NCI-H226 (cell line): ENCODE measurements at regions not wholly inside any gene's neighbourhood (a gene's known extent, or its start where the extent isn't known, plus 50 kb on each side); places are given as distances from the start of the nearest gene placed in this dataset.
A peak's percentile ranks its signal among the peaks of the same experiment; 100 is the strongest.
"Not testable (repeated sequence)": the region's sequence is repeated elsewhere in the genome, so short reads cannot be mapped to it uniquely, and the experiment has no call there.

Experiments used
- DNase-seq: peaks from one replicate; pipeline ENCODE4 v3.0.0-alpha.2; 2015

DNA sequence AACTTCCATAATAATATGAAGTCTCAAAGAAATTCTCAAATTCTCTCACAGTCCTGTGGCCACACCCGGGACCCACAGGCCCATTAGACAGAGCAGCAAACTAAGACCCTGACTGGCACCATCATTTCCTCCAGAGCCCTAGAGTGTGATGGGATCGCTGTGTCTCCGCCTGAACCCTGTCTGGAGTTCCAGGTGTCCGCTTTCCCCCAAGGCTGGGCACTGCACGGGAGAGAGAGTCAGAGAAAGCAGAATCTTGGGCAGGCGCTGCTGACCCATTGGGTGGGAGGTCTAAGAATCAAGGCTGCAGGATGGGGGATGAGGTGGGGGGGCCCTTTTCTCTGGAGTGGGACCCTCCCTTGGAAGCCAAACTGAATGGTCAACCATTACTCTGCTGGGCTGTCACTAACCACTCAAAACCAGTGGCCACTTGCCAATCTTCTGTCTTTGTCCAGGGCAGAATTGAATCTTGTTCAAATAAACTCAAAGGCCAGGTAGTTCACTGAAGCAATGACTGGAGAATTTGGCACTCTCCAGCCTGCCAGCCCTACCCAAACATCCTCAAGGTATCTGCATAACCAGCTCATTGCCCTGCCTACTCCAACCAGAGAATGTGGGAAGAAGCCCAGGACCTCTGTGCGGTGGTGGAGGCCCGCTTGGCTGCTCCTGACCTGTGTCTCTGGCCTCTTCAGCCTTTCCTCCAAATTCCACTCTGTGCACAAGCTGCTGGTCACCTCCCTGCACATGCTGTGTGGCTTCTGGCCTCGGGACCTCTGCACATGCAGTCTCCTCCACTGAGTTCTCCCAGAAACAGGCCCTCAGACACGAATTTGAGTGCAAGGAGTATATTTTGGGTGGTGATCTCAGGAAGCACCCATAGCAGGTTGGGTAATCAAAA is 141.1 kb downstream of the CEBPB start:
- DNase-seq: peak; percentile 26

DNA sequence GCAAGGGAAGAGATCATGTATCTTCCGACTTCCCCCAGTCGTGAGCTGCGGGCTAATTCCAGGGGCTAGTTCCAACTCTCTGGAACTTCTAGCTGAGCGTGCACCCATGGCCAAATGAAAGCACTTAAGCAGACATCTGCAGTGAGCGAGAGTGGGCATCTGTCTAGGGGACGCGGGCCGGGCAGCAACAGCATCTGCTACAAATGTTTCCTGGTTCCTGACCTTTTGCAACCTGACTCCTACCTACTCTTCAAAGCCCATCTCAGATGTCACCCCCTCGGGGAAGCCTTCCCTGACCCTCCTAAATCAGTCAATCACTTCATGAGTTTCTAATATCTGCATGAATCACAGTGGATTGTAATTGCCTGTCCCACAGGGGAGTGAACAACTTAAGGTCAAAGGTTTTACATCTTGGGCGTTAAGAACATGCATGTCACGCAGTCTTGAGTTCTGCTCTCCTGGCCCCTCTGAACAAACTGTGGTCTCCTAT is 141.9 kb downstream of the CEBPB start:
- DNase-seq: no peak

DNA sequence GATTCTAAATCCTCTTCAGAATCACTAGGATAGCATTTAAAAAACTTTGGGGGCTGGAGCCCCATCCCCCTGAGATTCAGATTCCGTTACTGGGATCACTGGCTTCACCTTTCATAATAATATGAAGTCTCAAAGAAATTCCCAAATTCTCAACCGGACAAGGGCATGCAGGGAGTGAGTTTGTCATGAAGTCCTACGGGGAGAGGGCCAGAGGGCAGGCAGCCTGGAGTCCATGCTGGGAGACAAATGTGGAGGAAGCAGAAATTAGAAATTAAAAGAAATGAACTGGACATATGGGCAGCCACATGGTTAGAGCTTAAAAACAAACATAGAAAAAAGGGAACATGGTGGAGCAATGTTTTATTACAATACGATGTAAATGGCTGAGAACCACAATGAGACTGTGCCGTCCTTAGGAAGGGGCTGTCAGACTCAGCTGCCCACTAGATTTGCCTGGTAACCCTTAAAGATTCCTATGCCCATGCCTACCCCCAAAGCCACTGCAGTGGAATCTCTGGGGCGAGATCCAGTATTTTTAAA is 142.6 kb downstream of the CEBPB start:
- no peak for DNase-seq

DNA sequence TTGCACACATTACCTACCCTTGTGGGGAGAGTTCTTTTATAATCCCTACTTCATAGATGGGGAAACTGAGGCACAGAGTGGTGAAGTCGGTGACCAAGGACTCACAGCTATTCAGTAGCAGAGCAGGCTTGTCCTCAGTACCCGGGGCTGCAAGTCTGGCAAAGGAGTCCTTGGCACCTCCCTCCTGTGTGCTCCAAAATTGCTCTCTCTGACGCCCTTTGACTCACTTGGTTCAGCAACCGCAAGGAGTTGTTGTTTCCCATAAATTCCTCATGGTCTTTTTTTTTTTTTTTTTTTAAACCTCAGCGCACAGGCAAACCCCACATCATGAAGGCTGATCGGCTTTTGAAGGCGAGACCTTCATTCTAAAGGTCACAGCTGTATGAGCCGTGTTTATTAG is 143.2 kb downstream of the CEBPB start:
- no peak for DNase-seq

DNA sequence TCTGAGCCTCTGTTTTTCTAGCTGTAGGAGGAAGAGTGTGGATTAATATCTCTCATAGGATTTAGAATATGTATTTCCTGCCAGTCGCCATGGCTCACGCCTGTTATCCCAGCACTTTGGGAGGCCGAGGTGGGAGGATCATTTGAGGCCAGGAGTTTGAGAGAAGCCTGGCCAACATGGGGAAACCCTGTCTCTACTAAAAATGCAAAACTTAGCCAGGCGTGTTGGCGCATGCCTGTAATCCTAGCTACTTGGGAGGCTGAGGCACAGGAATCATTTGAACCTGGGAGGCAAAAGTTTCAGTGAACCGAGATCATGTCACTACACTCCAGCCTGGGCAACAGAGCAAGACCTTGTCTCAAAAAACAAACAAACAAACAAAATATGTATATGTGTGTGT is 143.9 kb downstream of the CEBPB start:
- DNase-seq: not testable (repeated sequence)

DNA sequence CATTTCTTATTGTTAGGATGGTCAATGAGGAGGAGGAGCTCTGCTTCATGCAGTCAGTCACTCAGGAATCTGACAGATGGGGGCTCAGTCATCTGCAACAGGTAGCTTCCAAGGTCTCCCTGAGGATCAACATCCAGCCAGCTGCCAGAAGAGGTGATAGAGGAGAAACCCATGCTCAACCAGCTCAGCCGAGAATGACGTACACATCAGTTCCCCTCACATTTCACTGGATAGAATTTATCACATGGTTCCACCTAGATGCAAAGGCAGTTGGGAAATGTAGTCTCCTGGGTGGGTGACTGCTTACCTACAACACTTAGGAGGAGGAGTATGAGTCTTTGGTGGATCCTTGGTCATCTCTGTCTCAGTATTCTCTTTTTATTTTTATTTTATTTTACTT is 144.5 kb downstream of the CEBPB start:
- peak; percentile 44 for DNase-seq

DNA sequence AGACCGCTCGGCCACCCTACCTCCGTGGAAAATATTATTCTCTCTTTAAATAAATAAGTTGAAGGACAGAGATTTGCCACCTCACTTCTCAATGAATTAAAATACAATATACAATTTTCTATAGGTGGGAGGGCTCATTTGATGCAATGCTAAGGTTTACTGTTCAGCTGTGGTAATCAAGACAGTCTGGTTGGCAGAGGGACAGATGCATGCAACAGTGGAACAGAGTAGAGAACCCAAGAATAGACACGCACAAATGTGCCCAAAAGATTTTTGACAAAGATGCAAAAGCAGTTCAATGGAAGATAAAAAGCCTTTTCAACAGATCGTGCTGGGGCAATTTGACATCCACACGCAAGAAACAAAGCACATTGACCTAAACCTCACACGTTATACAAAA is 145.2 kb downstream of the CEBPB start:
- no peak for DNase-seq

DNA sequence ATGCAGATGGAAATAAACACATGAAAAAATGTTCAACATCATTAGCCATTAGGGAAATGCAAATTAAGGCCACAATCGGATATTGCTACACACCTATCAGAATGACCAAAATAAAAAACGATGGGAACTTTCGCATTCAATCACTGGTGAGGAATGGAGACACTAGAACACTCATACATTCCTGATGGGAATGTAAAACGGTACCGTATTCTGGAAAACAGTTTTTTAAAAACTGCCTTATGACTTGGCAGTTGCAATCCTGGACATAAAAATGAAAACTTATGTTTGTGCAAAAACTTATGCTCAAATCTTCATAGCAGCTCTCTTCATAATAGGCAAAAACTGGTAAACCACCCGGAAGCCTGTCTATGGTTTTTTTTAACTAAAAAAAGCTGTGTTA is 146.0 kb downstream of the CEBPB start:
- DNase-seq: no peak

DNA sequence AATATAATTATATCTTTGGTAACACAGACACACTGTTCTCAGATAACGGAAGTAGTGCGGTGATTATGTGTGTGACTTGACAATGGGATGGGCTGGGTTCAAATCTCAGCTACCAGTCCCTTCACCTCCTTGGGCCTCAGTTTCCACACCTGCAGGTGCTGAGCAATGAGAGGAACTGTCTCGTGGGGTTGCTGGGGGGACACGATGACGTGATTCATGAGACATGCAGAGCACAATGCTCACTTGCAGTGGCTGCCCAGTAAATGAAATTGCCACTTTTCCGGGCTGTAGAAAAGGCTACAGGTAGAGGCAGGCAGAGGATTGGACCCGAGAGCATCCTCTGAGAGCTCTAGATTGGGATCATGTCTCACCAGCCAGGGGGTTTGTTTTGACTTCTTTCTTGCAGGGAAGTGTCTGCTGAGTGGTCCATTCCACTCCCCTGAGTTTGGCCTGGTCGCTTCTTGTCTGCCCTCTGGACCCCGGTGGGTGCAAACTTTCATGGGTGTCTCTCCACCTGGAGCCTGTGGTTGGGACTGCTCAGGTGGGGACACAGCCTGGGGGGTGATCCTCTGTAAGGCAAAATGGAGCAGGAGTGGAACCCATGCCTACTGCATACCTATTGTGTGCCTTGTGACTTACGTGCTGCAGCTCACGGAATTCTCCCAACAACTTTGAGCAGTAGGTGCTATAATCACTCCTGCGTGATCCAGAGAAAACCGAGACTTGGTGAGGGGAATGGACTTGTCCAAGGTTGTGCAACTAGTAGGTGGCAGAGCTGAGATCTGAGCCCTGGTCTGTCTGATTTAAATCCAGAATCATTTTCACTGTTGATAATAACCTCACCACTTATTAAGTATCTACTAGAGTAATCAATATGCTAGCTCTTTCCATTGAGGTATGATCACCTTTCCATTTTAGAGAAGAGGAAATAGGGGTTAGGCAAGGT is 147.2 kb downstream of the CEBPB start:
- no peak for DNase-seq

DNA sequence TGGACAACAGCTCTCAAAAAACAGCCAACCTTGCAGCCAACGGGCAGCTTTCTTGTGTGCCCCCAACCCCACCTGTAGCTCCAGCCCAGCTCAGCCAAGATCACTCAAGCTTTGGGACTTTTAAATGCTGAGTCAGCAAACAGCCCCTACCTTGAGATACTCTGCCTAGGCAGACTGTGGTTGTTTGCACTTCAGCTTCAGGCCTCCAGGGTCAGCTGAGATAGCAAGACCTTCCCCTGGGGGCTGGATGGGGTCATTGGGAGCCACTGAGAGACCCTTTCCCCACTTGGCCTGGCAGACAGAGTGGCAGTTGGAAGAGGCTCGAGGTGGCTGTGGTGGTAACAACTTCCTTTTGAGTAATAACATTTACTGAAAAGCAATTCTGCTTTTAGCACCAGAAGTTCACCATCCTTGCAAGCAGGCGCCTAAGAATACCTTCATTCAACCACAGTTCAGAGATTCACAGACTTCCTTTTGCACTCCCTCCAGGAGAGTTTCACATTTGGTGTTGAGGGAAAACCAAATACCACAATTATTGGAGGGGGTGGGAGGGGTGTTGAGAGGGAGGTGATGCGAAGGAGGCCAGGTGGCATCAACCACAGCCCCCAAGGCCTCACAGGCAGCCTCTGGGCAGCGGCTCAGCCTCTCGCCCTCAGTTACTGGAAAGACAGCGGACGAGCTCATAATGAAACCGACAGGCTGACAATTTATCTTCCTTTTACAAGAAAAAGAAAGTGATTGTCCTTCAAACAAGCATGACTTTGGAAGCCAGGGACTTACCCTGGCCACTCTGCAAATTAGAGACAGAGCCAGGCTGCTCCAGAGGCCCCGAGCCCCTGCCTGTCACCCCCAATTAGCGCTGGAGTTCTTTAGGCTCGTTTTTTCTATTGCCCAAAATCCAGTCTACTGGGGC is 148.1 kb downstream of the CEBPB start:
- DNase-seq: peak; percentile 58

DNA sequence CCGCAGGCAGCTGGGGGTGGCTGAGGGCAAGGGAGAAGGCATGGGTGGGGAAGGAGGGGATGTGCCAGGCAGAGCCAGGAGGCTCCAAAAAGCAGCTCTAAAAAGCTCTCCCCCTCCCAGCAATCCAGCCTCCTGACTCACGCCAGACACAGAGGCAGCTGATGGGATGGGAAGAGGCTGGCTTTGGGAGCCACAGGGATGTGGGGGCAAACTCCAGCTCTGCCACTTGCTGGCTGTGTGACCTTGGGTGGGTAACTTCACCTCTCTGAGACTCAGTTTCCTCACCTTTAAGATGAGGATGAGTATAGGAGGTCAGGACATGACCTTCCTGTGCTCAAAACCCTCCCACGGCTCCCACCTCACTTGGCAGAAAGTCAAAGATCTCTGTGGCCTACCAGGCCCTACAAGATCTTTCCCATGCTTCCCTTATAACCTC is 148.9 kb downstream of the CEBPB start:
- peak; percentile 97 for DNase-seq

DNA sequence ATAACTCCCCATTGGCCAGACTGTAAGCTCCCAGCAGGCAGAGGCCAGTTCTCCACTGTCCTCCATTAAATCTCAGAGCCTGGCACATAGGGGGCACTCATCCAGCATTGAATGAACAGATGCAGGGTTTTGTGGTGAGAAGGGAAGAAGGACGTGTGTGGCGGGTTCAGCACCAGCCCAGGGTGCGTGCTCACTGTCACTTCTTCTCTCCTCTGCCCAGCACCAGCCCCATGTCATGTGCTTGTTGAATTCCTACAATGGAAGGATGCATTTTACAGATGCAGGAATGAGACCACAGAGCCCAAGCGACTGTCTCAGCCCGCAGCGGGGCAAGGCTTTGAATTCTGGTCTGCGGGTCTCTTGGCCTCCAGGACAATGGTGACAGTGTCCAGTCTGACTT is 149.9 kb downstream of the CEBPB start:
- no peak for DNase-seq

DNA sequence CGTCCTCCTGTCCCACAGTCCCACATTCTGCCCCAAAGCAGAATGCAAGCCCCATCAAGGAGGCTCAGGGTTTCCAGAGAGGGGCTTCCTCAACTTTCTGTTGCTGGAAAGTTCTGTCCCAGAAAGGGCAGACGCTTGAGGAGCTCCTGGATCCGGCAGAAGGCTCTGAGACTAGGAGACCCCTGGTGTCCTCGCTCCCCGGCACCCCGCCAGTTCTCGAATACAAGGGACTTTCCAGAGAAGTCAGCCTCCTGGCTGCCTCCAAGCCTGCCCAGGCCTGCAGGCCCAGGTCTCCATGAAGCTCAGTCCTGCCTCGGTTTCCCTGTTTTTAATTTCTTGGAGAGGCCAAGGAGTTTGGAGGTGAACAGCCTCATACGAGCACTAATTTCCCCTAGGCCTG is 150.4 kb downstream of the CEBPB start:
- no peak for DNase-seq

DNA sequence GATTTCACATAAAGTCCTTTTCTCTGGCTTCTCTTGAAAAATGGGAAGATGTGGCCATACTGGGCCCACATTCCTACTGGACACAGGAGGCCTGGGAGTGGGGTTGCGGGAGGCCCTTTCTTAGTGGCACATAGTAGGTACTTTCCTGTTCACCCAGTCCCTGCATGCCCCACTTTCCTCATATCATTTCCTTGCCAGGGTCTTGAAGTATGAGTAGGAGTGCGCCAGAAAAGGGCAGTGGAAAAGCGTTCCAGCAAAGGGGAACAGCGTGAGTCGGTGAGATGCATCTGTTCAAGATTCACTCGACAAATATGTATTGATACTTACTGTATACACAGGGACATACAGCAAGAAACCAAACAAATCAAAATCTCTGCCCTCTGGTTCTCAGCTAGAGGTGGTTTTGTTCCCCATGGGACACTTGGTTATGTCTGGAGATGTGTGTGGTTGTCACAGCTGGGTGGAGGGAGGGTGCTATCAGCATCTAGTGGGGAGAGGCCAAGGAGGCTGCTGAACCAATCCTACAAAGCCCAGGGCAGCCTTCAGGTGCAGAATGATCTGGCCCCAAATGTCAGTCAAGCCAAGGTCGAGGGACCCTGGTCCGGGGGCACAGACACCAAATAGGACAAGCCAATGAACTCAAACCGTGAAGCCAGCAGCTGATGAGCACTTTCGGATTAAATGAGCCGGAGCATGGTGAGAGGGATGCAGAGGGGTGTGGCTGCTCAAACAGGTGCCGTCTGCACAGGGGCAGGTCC is 151.4 kb downstream of the CEBPB start:
- DNase-seq: no peak

DNA sequence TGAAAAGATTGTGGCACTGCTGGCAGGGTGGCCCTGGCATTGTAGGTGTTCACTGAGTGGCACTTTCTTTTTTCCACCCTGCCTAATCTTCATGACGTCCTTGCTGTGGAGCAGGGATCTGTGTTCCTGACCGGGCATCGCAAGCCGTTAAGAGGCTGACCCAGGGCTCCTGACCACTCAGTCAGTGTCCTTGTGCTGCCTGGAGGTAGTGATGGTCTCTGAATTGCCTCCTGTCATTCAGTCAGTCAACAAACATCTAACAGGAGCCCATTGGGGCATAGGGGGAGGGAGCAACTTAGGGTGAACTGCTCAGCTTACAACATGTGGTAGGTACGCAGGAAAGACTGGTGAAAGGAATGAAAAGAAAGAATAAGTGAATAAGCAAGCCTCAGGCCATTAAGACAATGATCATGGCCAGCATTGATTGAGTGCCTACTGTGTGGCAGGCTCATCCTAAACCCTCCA is 152.0 kb downstream of the CEBPB start:
- DNase-seq: no peak

DNA sequence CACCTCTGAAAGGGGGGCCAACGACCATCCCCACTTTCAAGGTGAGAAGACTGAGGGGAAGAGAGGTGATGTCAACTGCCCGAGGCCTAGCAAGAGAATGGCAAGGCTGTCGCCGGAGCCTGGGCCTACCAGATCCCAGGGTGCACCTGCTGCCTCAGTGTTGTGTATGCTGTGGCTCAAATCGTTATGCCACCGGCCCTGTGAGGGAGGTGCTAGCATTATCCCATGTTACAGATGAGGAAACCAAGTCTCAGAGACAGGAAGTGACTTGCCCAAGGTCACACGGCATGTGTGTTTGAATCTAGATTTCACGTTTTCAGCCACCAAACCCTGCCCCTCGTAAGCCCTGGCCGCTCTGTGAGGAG is 152.5 kb downstream of the CEBPB start:
- no peak for DNase-seq

DNA sequence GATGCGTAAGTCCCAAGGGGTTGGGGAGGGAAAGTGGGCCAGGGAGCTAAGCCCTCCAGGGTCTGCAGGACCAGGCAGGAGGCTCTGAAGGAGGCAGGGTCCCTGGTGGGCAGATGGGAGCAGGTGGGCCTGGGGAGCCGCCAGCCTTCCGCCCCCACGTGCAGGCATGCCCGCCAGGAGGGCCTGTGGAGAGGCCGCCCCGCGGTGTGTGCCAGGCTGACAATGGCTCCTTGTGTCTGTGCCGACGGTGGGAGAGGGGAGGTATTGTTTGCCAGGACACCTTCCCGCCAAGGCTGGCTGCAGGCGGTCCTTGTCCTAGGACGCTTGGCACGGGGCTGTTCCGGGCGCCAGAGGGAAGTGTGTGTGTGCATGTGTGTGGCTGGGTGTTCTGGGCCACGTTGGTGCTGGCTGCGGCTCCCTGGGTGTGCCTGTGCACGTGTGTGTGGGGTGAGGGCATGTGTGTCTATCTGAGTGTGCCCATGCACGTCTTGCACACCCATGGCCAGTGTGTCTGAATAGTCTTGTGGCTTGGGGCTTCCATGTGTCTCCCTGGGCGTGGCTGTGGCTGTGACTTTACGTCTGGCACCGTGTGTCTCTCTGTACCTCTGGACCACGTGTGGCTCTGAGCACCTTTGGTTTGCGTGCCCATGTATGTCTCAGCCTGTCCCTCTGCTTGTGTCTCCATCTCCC is 153.0 kb downstream of the CEBPB start:
- DNase-seq: no peak

DNA sequence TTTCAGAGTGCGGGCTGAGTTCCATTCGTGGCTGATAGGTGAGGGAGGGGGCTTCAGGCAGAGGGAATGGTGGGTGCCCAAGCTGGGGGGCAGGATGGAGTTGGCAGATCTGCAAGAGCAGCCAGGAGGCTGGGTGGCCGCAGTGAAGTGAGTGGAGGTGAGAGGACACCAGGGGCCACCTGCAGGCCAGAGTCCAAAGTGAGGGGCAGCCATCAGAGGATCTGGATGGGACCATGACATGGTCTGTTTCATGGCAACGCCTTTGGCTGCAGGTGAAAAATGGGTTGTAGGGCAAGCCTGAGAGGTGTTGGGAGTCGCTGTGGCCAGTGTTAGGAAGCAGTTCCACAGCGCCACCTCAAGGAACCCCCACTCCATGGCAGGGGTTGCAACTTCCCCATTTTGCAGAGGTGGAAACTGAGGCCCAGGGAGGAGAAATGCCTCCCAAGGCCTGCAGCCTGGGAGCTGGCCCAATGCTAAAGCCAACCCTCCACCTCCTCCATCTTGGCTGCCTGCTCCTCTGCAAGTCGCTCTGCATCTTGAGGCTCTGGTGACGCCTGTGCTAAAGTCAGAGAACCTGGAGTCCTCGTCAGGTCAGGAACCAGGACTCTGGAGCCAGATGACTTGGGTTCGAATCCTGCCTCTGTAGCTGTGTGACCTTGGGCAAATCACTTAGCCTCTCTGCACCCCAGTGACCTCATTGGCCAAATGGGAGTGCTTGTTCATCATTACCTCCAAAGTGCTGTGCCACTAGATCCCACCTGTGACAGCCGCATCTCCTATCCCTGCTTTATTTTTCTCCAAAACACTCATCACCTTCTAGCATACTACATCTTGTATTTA is 153.8 kb downstream of the CEBPB start:
- DNase-seq: no peak

DNA sequence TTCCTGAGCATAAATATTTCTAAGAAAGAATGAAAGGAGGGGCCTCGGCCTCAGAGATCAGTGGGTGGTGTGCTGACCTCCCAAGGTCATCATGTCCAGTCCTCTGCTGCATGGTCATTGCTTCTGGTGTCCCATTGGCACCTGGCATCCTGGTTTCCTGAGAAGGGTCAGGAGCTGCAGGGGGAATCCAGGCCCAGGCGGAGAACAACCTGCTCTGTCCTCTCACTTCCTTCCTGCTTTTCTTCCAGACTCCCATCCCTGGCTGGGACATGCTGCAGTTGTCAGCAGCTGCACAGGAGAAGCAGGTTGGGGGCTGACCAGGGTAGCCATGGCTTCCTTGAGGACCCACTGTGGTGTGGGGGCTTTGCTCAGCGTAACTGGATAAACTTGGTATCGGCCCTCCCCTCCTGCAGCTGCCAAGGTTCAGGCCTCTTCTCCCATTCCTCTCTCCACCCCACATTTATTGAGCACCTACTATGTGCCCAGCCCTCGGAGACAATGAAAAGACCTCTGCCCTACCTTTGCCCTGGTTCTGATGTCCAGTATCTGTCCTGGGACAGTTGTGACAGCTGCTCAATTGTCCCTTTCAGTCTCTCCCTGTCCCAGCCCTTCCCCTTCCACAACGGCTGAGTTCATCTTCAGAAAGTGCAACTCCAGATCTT is 155.2 kb downstream of the CEBPB start:
- no peak for DNase-seq
